ENCODE measurements at regions not wholly inside any gene's neighbourhood (a gene's known extent, or its start where the extent isn't known, plus 50 kb on each side); places are given as distances from the start of the nearest gene placed in this dataset.

DNA sequence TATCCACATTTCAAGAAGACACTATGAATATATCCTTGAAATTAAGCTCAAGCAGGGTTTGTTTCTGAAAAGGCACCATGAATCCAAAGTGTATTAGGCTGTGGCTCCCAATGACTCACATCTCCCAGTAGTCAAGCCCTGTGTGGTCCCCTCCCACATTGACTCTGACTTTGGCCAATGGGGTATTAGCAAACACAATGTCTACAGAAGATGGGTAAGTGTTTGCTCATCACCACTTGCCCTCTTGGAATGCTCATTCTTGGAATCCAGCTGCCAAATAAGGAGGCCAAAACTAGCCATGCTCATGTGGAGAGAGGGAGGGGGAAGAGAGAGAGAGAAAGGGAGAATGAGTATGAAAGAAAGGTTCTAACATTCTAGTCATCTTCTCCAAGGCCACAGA lies 490.0 kb downstream of the TXNL1 start:
- no peak overlapping the region for H3K23ac ChIP-seq (ENCODE audit: insufficient read length)
- H3K36me3 ChIP-seq (ENCODE audit: control insufficient read depth in 2 of 4, insufficient read depth in 4 of 4, low read length in 3 of 4) = no peaks in the 10 kb centered on the region
- no peak overlapping the region for H3K4me2 ChIP-seq (ENCODE audit: insufficient read depth in 1 of 2, low read depth in 2 of 2, low read length in 2 of 2)
- H3K9ac ChIP-seq (replicated peaks in 1 of 4; ENCODE audit: extremely low read depth in 1 of 4, low read depth in 3 of 4, low read length in 3 of 4) = no peak overlapping the region
- H3K18ac ChIP-seq (ENCODE audit: extremely low read depth, low read length) = no peak overlapping the region
- DNase-seq (ENCODE audit: low read depth in 1 of 2, low spot score in 2 of 2) (no peak), FAIRE-seq (no peak)
- H3K79me2 ChIP-seq (ENCODE audit: control insufficient read depth in 1 of 2, insufficient read depth in 2 of 2, low read length in 2 of 2) = no peaks in the 10 kb centered on the region
- H2BK20ac ChIP-seq (ENCODE audit: low read length) = no peak overlapping the region
- no peak overlapping the region for H4K8ac ChIP-seq (ENCODE audit: extremely low read depth, insufficient read depth, low read length)
- no peak overlapping the region for H3K27ac ChIP-seq (ENCODE audit: low read depth, low read length)
- H4K20me1 ChIP-seq (replicated peaks in 1 of 2; ENCODE audit: control insufficient read depth in 1 of 2, insufficient read depth in 2 of 2, low read length in 2 of 2) = no peaks in the 10 kb centered on the region
- H2BK5ac ChIP-seq (ENCODE audit: low read depth, low read length) = no peak overlapping the region
- no peaks in the 10 kb centered on the region for H3K27me3 ChIP-seq (replicated peaks in 1 of 4; ENCODE audit: control insufficient read depth in 3 of 4, extremely low read depth in 1 of 4, insufficient read depth in 3 of 4, low read length in 3 of 4)
- H3K4me1 ChIP-seq (replicated peaks in 1 of 4; ENCODE audit: control insufficient read depth in 3 of 4, insufficient read depth in 4 of 4, low read length in 3 of 4) = 0 out of 7 replicates have a peak, but pooled peaks cover 0 to 3% (median 0%) of the 10 kb centered on the region in 4 experiments
- no peak overlapping the region for H2BK15ac ChIP-seq (ENCODE audit: low read length)
- no peak overlapping the region for H2BK120ac ChIP-seq (replicated peaks; ENCODE audit: low read depth, low read length)
- ChIA-PET POLR2A (ENCODE audit: partially characterized antibody) (interaction anchor here (0.7 kb wide), 1 partner anchor 32 kb away, joined by 3 read pairs; no protein-coding TSS in a partner anchor), CTCF (ENCODE audit: partially characterized antibody) (no interaction called here)
- H4K91ac ChIP-seq (replicated peaks; ENCODE audit: insufficient read length, low read length) = no peak overlapping the region
- no peak overlapping the region for H3K14ac ChIP-seq (ENCODE audit: insufficient read length)
- no peak overlapping the region for H2AFZ ChIP-seq (ENCODE audit: low read length)
- H3K79me1 ChIP-seq (ENCODE audit: low read depth, low read length) = no peaks in the 10 kb centered on the region
- H3K9me3 ChIP-seq (ENCODE audit: insufficient read depth in 2 of 2, low read depth in 1 of 2, low read length in 1 of 2) = no peaks in the 10 kb centered on the region
- no peak overlapping the region for H3K4ac ChIP-seq (replicated peaks; ENCODE audit: insufficient read length, low read depth, low read length)
- H4K5ac ChIP-seq (ENCODE audit: insufficient read length, low read depth, low read length) = no peak overlapping the region
- no peak overlapping the region for H3K56ac ChIP-seq (replicated peaks; ENCODE audit: insufficient read length, low read depth, low read length)
- H2BK12ac ChIP-seq (ENCODE audit: low read depth, low read length) = no peak overlapping the region
- no peak overlapping the region for H2AK5ac ChIP-seq (ENCODE audit: low read depth, low read length)
- H3K23me2 ChIP-seq (ENCODE audit: low read depth, low read length) = no peaks in the 10 kb centered on the region
- no peak for TF ChIP-seq CHD2 (IDR thresholded peaks at IDR 0.05; ENCODE audit: low read length)
- TF ChIP-seq CREB1 (IDR thresholded peaks at IDR 0.05) = no peak
- no peak for TF ChIP-seq BACH1 (IDR thresholded peaks at IDR 0.05; ENCODE audit: low read length)
- TF ChIP-seq SUZ12 (IDR thresholded peaks at IDR 0.05; ENCODE audit: low read length) = no peak
- TF ChIP-seq EP300 (IDR thresholded peaks at IDR 0.05; ENCODE audit: borderline replicate concordance in 1 of 2, low read depth in 2 of 2, low read length in 2 of 2) = no peak
- TF ChIP-seq SP1 (IDR thresholded peaks at IDR 0.05; ENCODE audit: low read depth, low read length) = no peak
- TF ChIP-seq TAF1 (IDR thresholded peaks at IDR 0.05; ENCODE audit: low read depth, low read length) = no peak
- TF ChIP-seq SP2 (IDR thresholded peaks at IDR 0.05; ENCODE audit: low read length) = no peak
- TF ChIP-seq GTF2F1 (IDR thresholded peaks at IDR 0.05; ENCODE audit: borderline replicate concordance, low read depth, low read length) = no peak
- no peak for TF ChIP-seq TBP (IDR thresholded peaks at IDR 0.05; ENCODE audit: low read depth, low read length)
- TF ChIP-seq NANOG (IDR thresholded peaks at IDR 0.05; ENCODE audit: insufficient read depth, low read depth, low read length, poor library complexity, severe bottlenecking) = no peak
- no peak overlapping the region for H3K4me3 ChIP-seq (ENCODE audit: extremely low read depth in 1 of 4, insufficient read depth in 2 of 4, low read depth in 3 of 4, low read length in 4 of 4)

All from H1 (cell line).